ENCODE measurements at regions not wholly inside any gene's neighbourhood (a gene's known extent, or its start where the extent isn't known, plus 50 kb on each side); places are given as distances from the start of the nearest gene placed in this dataset.

GRCh38 chr14:106215229-106215628 is 688.8 kb downstream of the TMEM121 start:
- TF ChIP-seq HDAC2 (IDR thresholded peaks at IDR 0.05; ENCODE audit: borderline replicate concordance in 1 of 2, low read depth in 2 of 2, low read length in 2 of 2): no peak
- no peak for TF ChIP-seq CTCF (IDR thresholded peaks at IDR 0.05; ENCODE audit: control extremely low read depth in 1 of 3, insufficient read depth in 1 of 3, low read depth in 1 of 3, low read length in 3 of 3)
- no peak for TF ChIP-seq SP1 (IDR thresholded peaks at IDR 0.05; ENCODE audit: low read depth, low read length)
- no peak for TF ChIP-seq ATF2 (IDR thresholded peaks at IDR 0.05; ENCODE audit: low read length)
- TF ChIP-seq FOSL1 (IDR thresholded peaks at IDR 0.05; ENCODE audit: insufficient read depth, low read depth, low read length): no peak
- no peak for TF ChIP-seq KDM4A (IDR thresholded peaks at IDR 0.05; ENCODE audit: low read depth, low read length, severe bottlenecking)
- TF ChIP-seq EZH2 (IDR thresholded peaks at IDR 0.05; ENCODE audit: low read depth, low read length, severe bottlenecking): no peak
- TF ChIP-seq BACH1 (IDR thresholded peaks at IDR 0.05; ENCODE audit: low read length): no peak
- TF ChIP-seq TCF12 (IDR thresholded peaks at IDR 0.05; ENCODE audit: low read depth, low read length): no peak
- no peak for TF ChIP-seq POLR2A (IDR thresholded peaks at IDR 0.05; ENCODE audit: control extremely low read depth in 1 of 2, low read depth in 2 of 2, low read length in 2 of 2)
- no peak for TF ChIP-seq POLR2AphosphoS5 (IDR thresholded peaks at IDR 0.05; ENCODE audit: low read depth, low read length)
- TF ChIP-seq USF2 (IDR thresholded peaks at IDR 0.05; ENCODE audit: low read length): no peak
- no peak for TF ChIP-seq EP300 (IDR thresholded peaks at IDR 0.05; ENCODE audit: borderline replicate concordance in 1 of 2, low read depth in 2 of 2, low read length in 2 of 2)

All from H1 (cell line).